GM12878 (cell line): ENCODE measurements at regions not wholly inside any gene's neighbourhood (a gene's known extent, or its start where the extent isn't known, plus 50 kb on each side); places are given as distances from the start of the nearest gene placed in this dataset.

Experiments used
- ATAC-seq: fragments of 200-7000 bp; cut with Tn5 transposase; 3 replicates; pipeline ENCODE4 v1.9.1; 2020; ENCODE audit warnings: mild to moderate bottlenecking, moderate library complexity
- BruUV-seq: library from RNA; stranded (reverse); fragments of 400-500 nt; replicated peaks from 2 replicates; lab custom pipeline; 2021; lab: Mats Ljungman, UMichigan
- CTCF ChIA-PET: fragments of 300-600 bp; sonication (Branson Sonifier 250); formaldehyde crosslinking; extraction: SDS; loops from one replicate; lab custom pipeline; 2021; ENCODE audit warnings: inconsistent platforms; lab: Yijun Ruan, JAX
- POLR2A ChIA-PET: fragments of 350-600 bp; formaldehyde crosslinking; extraction: SDS; loops from one replicate; lab custom pipeline; 2021; ENCODE audit warnings: inconsistent platforms; lab: Charles Lee
- RAD21 ChIA-PET: fragments of 300-600 bp; sonication (Branson Sonifier 250); formaldehyde crosslinking; loops from one replicate; lab custom pipeline; 2023; ENCODE audit warnings: antibody characterized with exemption; ENCODE audit not compliant: unreplicated experiment; lab: Charles Lee
- SMC1A ChIA-PET: fragments of 300-600 bp; sonication (Branson Sonifier 250); formaldehyde crosslinking; loops from one replicate; lab custom pipeline; 2023; ENCODE audit not compliant: unreplicated experiment, uncharacterized antibody; lab: Charles Lee
- DNase-seq: peaks from one replicate; pipeline ENCODE4 v3.0.0-alpha.2; 2011; ENCODE audit warnings: low read depth, low spot score
- FAIRE-seq: peaks from 3 replicates; lab custom pipeline; 2011; peaks lifted over from hg19 to GRCh38; lab: Jason Lieb, UNC
- H2AFZ ChIP-seq: 2 replicates; pipeline ENCODE4 v1.6.0; 2011; ENCODE audit warnings: low read depth, low read length, control low read depth; ENCODE audit not compliant: control insufficient read depth
- H3K27ac ChIP-seq: 2 replicates; pipeline ENCODE4 v1.5.1; 2011; ENCODE audit warnings: control low read depth; ENCODE audit not compliant: control insufficient read depth, insufficient read depth
- H3K27me3 ChIP-seq, 2 experiments: replicated peaks in 1 of 2; 2 replicates each; pipeline versions ENCODE4 v1.6.0 to v1.6.1; 2011; ENCODE audit warnings: low read length in 1 of 2; ENCODE audit not compliant: control insufficient read depth in 2 of 2, insufficient read depth in 2 of 2
- H3K36me3 ChIP-seq, 2 experiments: 2 replicates each; pipeline ENCODE4 v1.5.1; 2011; ENCODE audit warnings: low read length in 1 of 2; ENCODE audit not compliant: control insufficient read depth in 2 of 2, insufficient read depth in 2 of 2
- H3K4me1 ChIP-seq: 2 replicates; pipeline ENCODE4 v1.6.1; 2011; ENCODE audit warnings: mild to moderate bottlenecking, low read length, moderate library complexity, mixed read lengths; ENCODE audit not compliant: control insufficient read depth, insufficient read depth
- H3K4me2 ChIP-seq: 2 replicates; pipeline ENCODE4 v1.6.0; 2011; ENCODE audit warnings: control low read depth; ENCODE audit not compliant: control insufficient read depth, insufficient read depth
- H3K4me3 ChIP-seq: fragments of 200-600 bp; sonication (generic); 2 replicates; pipeline ENCODE4 v1.5.1; 2016
- H3K79me2 ChIP-seq: 2 replicates; pipeline ENCODE4 v1.6.0; 2011; ENCODE audit warnings: low read length; ENCODE audit not compliant: control insufficient read depth, insufficient read depth
- H3K9ac ChIP-seq: 2 replicates; pipeline ENCODE4 v1.8.0; 2011; ENCODE audit warnings: low read length, control low read depth, mixed read lengths; ENCODE audit not compliant: control insufficient read depth, insufficient read depth
- H3K9me3 ChIP-seq: replicated peaks from 3 replicates; pipeline ENCODE4 v1.5.1; 2011; ENCODE audit warnings: mild to moderate bottlenecking, low read length; ENCODE audit not compliant: control insufficient read depth, insufficient read depth
- H4K20me1 ChIP-seq: 2 replicates; pipeline ENCODE4 v1.6.0; 2011; ENCODE audit not compliant: control insufficient read depth, insufficient read depth
- ATF7 ChIP-seq: fragments of 450-650 bp; IDR thresholded peaks from 2 replicates; pipeline ENCODE4 v1.6.1; 2016; ENCODE audit warnings: low read depth, mild to moderate bottlenecking
- CEBPB ChIP-seq, 2 experiments: fragments of 150-350 bp in 1 of 2; IDR thresholded peaks; 2 replicates each; pipeline ENCODE4 v1.6.1; 2012 to 2014; ENCODE audit warnings: low read depth in 2 of 2, low read length in 2 of 2, borderline replicate concordance in 1 of 2, inconsistent platforms in 1 of 2
- CHD1 ChIP-seq: IDR thresholded peaks from 2 replicates; pipeline ENCODE4 v1.6.1; 2012; ENCODE audit warnings: low read depth, low read length, improper control_type of control experiment
- CHD2 ChIP-seq: IDR thresholded peaks from 2 replicates; pipeline ENCODE4 v1.6.1; 2011; ENCODE audit warnings: low read depth, low read length, improper control_type of control experiment, borderline replicate concordance
- EZH2 ChIP-seq: IDR thresholded peaks from 2 replicates; pipeline ENCODE4 v1.6.1; 2012; ENCODE audit warnings: low read depth, mild to moderate bottlenecking, control low read depth, inconsistent platforms, low read length, borderline replicate concordance; ENCODE audit not compliant: control insufficient read depth
- RAD21 ChIP-seq: IDR thresholded peaks from 2 replicates; pipeline ENCODE4 v1.6.1; 2011; ENCODE audit warnings: mild to moderate bottlenecking, low read depth, low read length, moderate library complexity; ENCODE audit not compliant: insufficient read depth
- ZBED1 ChIP-seq: IDR thresholded peaks from 2 replicates; pipeline ENCODE4 v1.6.1; 2016; ENCODE audit warnings: borderline replicate concordance
- ZNF24 ChIP-seq: fragments of 450-650 bp; IDR thresholded peaks from 2 replicates; pipeline ENCODE4 v1.6.1; 2017; ENCODE audit warnings: antibody characterized with exemption, mild to moderate bottlenecking
- WGBS: methylation state at CpG from one replicate; pipeline ENCODE4 v1.1.6; 2016; ENCODE audit warnings: low lambda C conversion rate; ENCODE audit not compliant: insufficient replicate concordance, insufficient coverage; ENCODE audit errors: missing lambda C conversion rate; 5-methylcytosine and 5-hydroxymethylcytosine counted together
- in situ Hi-C: fragments of 300-500 bp; cut with MboI; formaldehyde crosslinking; loops from 9 replicates; pipeline ENCODE4 v1.14.3; 2018; ENCODE audit warnings: mixed read lengths
- intact Hi-C: fragments of 100-400 bp; cut with micrococcal nuclease; formaldehyde crosslinking; loops from one replicate; pipeline ENCODE4 v1.14.2; 2022; ENCODE audit not compliant: unreplicated experiment
- TF ChIP-seq, protein P1 (sequence below): IDR thresholded peaks from 2 replicates; pipeline ENCODE4 v1.6.1; 2011; ENCODE audit warnings: borderline replicate concordance, low read depth, mild to moderate bottlenecking, moderate library complexity, mixed read lengths, low read length; ENCODE audit not compliant: insufficient read depth; ENCODE audit errors: extremely low read length
- TF ChIP-seq, protein P2 (sequence below), 3 experiments: IDR thresholded peaks in 2 of 3; conservative IDR thresholded peaks in 1 of 3; 2 replicates each; pipeline ENCODE4 v1.5.1; 2011; ENCODE audit warnings: low read depth in 3 of 3, low read length in 3 of 3, mild to moderate bottlenecking in 3 of 3, control low read depth in 2 of 3, moderate library complexity in 2 of 3, inconsistent platforms in 1 of 3, mixed read lengths in 1 of 3; ENCODE audit not compliant: control insufficient read depth in 2 of 3, insufficient read depth in 1 of 3; ENCODE audit errors: extremely low read depth in 1 of 3
- TF ChIP-seq, protein P3 (sequence below): IDR thresholded peaks from 2 replicates; pipeline ENCODE4 v1.6.1; 2012; ENCODE audit warnings: low read depth, low read length, improper control_type of control experiment

DNA sequence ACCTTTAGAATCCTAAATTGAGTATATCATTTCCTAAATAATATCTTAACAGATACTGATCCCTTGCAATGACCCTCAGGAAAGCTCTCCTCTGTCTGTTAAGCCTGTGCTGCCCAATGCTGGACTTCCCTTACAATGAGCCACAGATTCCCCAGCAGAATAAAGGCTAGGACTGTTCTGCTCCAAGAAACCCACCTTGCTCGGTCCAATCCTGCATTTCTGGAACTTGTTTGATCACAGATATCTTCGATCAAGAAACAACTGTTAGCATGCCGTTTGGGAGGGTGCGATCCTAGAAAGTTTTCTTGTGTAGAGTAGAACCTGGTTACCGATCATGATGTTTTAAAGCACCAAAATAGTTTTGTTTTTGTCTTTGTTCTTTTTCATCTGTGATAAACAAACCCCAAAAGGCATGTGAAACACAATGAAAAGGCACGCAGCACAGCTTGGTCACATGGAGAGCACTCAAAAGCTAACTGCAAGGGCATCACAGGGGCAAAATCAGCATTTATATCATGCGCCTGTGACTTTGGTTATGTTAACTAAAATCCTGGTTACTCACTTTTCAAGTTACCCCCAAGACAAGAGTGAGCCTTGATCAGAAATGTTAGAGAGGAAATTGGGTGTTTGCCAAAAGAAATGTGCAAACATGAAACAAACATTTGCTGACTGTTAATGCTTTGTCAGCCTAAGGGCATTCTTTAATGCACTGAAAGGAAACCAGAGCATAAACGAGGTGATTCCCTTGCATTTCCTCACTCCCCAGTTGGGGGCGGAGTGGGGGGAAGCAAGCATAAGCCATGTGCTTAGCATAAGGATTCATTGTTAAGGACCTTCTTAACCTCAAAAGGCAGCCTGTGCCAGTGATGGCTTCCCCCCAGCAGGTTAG is 61.9 kb upstream of the ADAMTS16 start (continued):
- no peak for TF ChIP-seq CEBPB (IDR thresholded peaks at IDR 0.05; ENCODE audit: borderline replicate concordance in 1 of 2, low read depth in 2 of 2, low read length in 2 of 2)
- TF ChIP-seq, all 136 proteins: peak for 0

DNA sequence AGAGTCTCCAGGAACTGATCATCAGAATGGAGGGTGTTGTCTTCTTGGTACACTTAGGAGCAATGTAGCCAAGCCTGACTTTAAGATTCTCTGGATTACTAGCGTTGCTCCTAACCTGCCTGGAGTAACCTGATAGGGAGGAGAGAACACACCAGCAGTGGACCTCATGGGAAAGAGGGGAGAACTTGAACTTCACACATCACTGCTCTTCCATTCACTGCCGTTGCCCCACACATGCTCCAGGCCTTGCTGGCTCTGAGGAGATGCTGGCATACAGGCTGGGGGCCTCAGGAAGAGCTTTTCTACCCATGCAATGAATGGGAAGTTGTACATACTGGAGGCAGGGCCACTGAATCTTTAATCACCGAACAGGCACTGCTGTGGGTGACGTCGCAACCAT is 60.3 kb upstream of the ADAMTS16 start:
- BruUV-seq: no TSS peak
- H4K20me1 ChIP-seq: no peaks in the 10 kb centered on the region
- no peaks in the 10 kb centered on the region for H3K36me3 ChIP-seq
- no peaks in the 10 kb centered on the region for H3K27me3 ChIP-seq
- ChIA-PET RAD21 (no interaction called here), SMC1A (no interaction called here), POLR2A (no interaction called here), CTCF (no interaction called here)
- H3K4me1 ChIP-seq: no peaks in the 10 kb centered on the region
- FAIRE-seq (no peak), DNase-seq (no peak)
- H3K4me3 ChIP-seq: no peak overlapping the region
- H2AFZ ChIP-seq: no peak overlapping the region
- WGBS: 33% methylated on average over 5 of the region's 5 CpGs
- H3K4me2 ChIP-seq: no peak overlapping the region
- in situ Hi-C loops (no loop called here), intact Hi-C loops (no loop called here)
- H3K9ac ChIP-seq: no peak overlapping the region
- H3K27ac ChIP-seq: no peak overlapping the region
- TF ChIP-seq EZH2 (no peak), ATF7 (no peak), CHD2 (no peak), RAD21 (no peak), CHD1 (no peak), ZBED1 (no peak), ZNF24 (no peak)
- TF ChIP-seq, protein P1, sequence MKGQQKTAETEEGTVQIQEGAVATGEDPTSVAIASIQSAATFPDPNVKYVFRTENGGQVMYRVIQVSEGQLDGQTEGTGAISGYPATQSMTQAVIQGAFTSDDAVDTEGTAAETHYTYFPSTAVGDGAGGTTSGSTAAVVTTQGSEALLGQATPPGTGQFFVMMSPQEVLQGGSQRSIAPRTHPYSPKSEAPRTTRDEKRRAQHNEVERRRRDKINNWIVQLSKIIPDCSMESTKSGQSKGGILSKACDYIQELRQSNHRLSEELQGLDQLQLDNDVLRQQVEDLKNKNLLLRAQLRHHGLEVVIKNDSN: no peak
- TF ChIP-seq, protein P2, sequence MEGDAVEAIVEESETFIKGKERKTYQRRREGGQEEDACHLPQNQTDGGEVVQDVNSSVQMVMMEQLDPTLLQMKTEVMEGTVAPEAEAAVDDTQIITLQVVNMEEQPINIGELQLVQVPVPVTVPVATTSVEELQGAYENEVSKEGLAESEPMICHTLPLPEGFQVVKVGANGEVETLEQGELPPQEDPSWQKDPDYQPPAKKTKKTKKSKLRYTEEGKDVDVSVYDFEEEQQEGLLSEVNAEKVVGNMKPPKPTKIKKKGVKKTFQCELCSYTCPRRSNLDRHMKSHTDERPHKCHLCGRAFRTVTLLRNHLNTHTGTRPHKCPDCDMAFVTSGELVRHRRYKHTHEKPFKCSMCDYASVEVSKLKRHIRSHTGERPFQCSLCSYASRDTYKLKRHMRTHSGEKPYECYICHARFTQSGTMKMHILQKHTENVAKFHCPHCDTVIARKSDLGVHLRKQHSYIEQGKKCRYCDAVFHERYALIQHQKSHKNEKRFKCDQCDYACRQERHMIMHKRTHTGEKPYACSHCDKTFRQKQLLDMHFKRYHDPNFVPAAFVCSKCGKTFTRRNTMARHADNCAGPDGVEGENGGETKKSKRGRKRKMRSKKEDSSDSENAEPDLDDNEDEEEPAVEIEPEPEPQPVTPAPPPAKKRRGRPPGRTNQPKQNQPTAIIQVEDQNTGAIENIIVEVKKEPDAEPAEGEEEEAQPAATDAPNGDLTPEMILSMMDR (IDR thresholded peaks at IDR 0.05 in 2 of 3, conservative IDR thresholded peaks at IDR 0.05 in 1 of 3; ENCODE audit: control insufficient read depth in 2 of 3, extremely low read depth in 1 of 3, insufficient read depth in 1 of 3, low read depth in 3 of 3, low read length in 3 of 3): no peak
- TF ChIP-seq, protein P3, sequence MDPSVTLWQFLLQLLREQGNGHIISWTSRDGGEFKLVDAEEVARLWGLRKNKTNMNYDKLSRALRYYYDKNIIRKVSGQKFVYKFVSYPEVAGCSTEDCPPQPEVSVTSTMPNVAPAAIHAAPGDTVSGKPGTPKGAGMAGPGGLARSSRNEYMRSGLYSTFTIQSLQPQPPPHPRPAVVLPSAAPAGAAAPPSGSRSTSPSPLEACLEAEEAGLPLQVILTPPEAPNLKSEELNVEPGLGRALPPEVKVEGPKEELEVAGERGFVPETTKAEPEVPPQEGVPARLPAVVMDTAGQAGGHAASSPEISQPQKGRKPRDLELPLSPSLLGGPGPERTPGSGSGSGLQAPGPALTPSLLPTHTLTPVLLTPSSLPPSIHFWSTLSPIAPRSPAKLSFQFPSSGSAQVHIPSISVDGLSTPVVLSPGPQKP: no peak
- TF ChIP-seq, all 136 proteins: peak for 0
- H3K9me3 ChIP-seq: no peaks in the 10 kb centered on the region
- ATAC-seq: no peak
- no peaks in the 10 kb centered on the region for H3K79me2 ChIP-seq
